BLaER1 (cell line): ENCODE measurements at regions not wholly inside any gene's neighbourhood (a gene's known extent, or its start where the extent isn't known, plus 50 kb on each side); places are given as distances from the start of the nearest gene placed in this dataset.
A peak's percentile ranks its signal among the peaks of the same experiment; 100 is the strongest.
"Not testable (repeated sequence)": the region's sequence is repeated elsewhere in the genome, so short reads cannot be mapped to it uniquely, and the experiment has no call there.

Experiments used
- H3K27ac ChIP-seq: shearing (Covaris generic); formaldehyde crosslinking; 2 replicates; pipeline ENCODE4 v1.8.1; 2022
- H3K27me3 ChIP-seq: shearing (Covaris generic); formaldehyde crosslinking; 2 replicates; pipeline ENCODE4 v1.8.1; 2022
- H3K36me3 ChIP-seq: shearing (Covaris generic); formaldehyde crosslinking; 2 replicates; pipeline ENCODE4 v1.8.1; 2022
- H3K4me1 ChIP-seq: shearing (Covaris generic); formaldehyde crosslinking; 2 replicates; pipeline ENCODE4 v1.8.1; 2022
- H3K4me2 ChIP-seq: shearing (Covaris generic); formaldehyde crosslinking; 2 replicates; pipeline ENCODE4 v1.8.1; 2022
- H3K4me3 ChIP-seq: shearing (Covaris generic); formaldehyde crosslinking; 2 replicates; pipeline ENCODE4 v1.8.1; 2022
- H3K9ac ChIP-seq: shearing (Covaris generic); formaldehyde crosslinking; 2 replicates; pipeline ENCODE4 v1.8.1; 2022
- H3K9me3 ChIP-seq: shearing (Covaris generic); formaldehyde crosslinking; 2 replicates; pipeline ENCODE4 v1.8.1; 2022
- H4K20me1 ChIP-seq: shearing (Covaris generic); formaldehyde crosslinking; 2 replicates; pipeline ENCODE4 v1.8.1; 2022
- Cebpa-rat ChIP-seq: shearing (Covaris generic); IDR thresholded peaks from 2 replicates; pipeline ENCODE4 v1.8.1; 2022

DNA sequence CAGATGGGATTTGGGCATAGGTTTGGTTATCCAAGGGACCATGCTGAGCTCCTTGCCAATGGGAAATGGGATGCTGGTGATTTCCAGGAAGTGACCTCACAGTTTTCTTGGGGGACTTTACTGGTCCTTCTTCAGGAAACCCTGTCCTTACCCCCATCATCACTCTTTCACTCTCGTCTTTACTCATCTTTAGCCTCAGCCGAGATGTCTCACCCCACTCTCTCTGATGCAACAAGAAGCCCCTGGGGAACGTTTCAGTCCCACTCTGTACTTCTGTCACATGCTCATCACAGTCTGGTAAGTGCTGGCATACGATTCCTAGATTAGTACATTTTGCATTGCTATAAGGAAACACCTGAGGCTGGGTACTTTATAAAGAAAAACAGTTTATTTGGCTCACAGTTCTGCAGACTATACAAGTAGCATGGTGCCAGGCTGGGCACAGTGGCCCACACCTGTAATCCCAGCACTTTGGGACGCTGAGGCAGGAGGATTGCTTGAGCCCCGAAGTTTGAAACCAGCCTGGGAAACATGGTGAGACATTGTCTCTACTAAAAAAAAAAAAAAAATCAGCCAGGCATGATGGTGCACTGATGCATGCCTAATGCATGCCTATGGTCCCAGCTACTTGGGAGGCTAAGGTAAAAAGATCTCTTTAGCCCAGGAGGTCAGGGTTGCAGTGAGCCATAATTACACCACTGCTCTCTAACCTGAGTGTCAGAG, 63.5 kb upstream of the VKORC1L1 start:
- H3K4me2 ChIP-seq: peak overlapping the region; percentile 80
- H3K9ac ChIP-seq: no peak overlapping the region; the same call in 1 of the 2 replicates
- H3K27me3 ChIP-seq: no peaks in the 10 kb centered on the region
- H4K20me1 ChIP-seq: no peaks in the 10 kb centered on the region
- no peaks in the 10 kb centered on the region for H3K9me3 ChIP-seq
- no peak for TF ChIP-seq Cebpa-rat
- H3K4me1 ChIP-seq: peaks cover 33% of the 10 kb centered on the region
- H3K4me3 ChIP-seq: no peak overlapping the region
- H3K27ac ChIP-seq: peak overlapping the region; percentile 59; the same call in 1 of the 2 replicates
- no peaks in the 10 kb centered on the region for H3K36me3 ChIP-seq

DNA sequence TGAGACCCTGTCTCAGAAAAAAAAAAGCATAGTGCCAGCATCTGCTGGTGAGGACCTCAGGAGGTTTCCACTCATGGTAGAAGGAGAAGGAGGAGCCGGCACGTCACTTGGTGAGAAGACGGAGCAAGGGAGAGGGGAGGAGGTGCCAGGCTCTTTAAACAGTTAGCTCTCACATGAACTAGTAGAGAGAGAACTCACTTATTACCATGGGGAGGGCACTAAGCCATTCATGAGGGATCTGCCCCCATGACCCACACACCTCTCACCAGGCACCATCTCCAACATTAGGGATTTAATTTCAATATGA, 62.9 kb upstream of the VKORC1L1 start:
- Histone ChIP-seq H3K27ac (peak overlapping the region; percentile 59; the same call in 1 of the 2 replicates), H3K4me2 (peak overlapping the region; percentile 80), H3K27me3 (no peaks in the 10 kb centered on the region)

DNA sequence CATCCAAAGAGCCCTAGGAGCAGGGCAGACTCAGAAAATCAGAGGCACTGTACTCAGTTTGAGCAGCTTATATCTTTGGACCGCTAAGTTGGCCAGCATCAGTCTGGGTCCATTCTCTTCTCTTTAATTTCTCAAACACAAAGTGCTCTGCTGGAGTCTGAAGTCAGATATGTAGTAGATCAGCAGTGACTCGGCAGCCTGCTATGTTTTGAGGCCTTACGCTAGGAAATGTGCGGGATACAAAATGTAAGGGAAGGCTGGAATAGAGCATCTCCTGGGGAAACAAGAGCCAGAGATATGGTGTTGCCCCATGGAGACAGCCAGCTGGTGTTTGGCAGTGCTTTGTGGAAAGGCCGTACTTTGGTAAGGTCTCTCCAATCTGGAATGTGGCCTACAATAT, 60.6 kb upstream of the VKORC1L1 start:
- Histone ChIP-seq H3K4me1 (peaks cover 33% of the 10 kb centered on the region), H3K27ac (no peak overlapping the region)

More for the DNA sequence above, 62.9 kb upstream of the VKORC1L1 start:
- no peaks in the 10 kb centered on the region for H3K36me3 ChIP-seq
- H3K9ac ChIP-seq: no peak overlapping the region; the same call in 1 of the 2 replicates
- no peak overlapping the region for H3K4me3 ChIP-seq
- H3K9me3 ChIP-seq: no peaks in the 10 kb centered on the region
- no peak for TF ChIP-seq Cebpa-rat
- peaks cover 33% of the 10 kb centered on the region for H3K4me1 ChIP-seq
- no peaks in the 10 kb centered on the region for H4K20me1 ChIP-seq

DNA sequence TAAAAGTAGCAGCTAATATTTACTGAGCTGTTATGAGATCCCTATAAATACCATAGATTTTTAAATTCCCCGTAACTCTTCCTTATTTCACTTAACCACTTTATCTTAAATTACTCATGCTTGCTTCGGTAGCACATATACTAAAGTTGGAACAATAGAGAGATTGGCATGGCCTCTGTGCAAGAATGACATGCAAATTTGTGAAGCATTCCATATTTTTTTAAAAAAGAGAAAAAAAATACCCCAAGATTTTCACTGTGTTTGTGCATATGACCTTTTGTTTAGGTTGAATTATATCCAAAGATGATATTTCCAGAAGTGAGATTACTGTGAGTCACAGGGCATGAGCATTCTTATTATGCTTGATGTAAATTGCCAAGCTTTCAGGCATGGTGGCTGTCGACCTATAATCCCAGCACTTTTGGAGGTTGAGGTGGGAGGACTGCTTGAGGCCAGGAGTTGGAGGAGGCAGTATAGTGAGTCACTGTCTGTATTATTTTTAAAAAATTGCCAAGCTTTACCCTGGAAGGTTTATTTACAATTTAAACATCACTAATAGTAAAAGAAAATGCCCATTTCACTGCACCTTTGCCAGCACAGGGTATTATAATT, 58.2 kb upstream of the VKORC1L1 start:
- H3K4me1 ChIP-seq: peaks cover 18% of the 10 kb centered on the region
- not testable (repeated sequence) for H3K27ac ChIP-seq, H3K36me3 ChIP-seq, H3K4me3 ChIP-seq, H3K4me2 ChIP-seq, H3K27me3 ChIP-seq, H3K9me3 ChIP-seq, H3K9ac ChIP-seq, H4K20me1 ChIP-seq

More for the DNA sequence above, 60.6 kb upstream of the VKORC1L1 start:
- TF ChIP-seq Cebpa-rat: no peak
- Histone ChIP-seq H3K36me3 (no peaks in the 10 kb centered on the region), H3K4me3 (no peak overlapping the region), H3K27me3 (no peaks in the 10 kb centered on the region), H3K4me2 (no peak overlapping the region), H3K9ac (no peak overlapping the region), H3K9me3 (no peaks in the 10 kb centered on the region), H4K20me1 (no peaks in the 10 kb centered on the region)

DNA sequence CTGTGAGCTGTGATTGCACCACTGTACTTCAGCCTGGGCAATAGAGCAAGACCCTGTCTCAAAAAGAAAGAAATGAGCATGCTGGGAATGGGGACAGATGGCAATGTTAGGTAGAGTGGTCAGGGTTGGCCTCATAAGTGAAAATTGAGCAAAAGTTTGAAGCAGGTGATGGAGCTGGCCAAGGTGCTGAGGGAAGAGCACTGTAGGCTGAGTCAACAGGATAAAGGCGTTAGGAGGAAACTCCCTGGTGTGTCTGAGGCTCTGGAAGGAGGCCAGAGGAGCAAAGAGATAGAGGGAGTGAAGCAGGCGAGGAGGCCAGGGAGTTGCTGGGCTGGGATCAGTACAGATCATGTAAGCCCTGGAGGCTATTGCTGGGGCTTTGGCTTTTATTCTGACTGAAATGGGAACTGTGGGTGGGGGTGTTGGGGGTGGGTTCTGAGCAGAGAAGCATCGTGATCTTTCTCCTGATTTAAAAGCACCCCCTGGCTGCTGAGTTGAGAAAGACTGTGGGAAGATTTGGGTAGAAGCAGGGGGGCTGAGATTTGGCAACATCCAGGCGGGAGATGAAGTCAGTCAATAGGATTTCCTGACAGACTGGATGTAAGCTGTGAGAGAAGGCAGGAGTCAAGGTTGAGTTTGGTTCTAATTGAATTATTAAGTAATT, 52.5 kb upstream of the VKORC1L1 start:
- TF ChIP-seq Cebpa-rat: no peak

More for the DNA sequence above, 52.5 kb upstream of the VKORC1L1 start:
- Histone ChIP-seq H3K36me3 (no peaks in the 10 kb centered on the region), H3K27me3 (no peaks in the 10 kb centered on the region), H3K4me2 (no peak overlapping the region), H3K9me3 (no peaks in the 10 kb centered on the region), H3K27ac (no peak overlapping the region), H3K4me1 (no peaks in the 10 kb centered on the region), H3K4me3 (no peak overlapping the region), H3K9ac (no peak overlapping the region), H4K20me1 (no peaks in the 10 kb centered on the region)
